IPS-NIHi11 (cell line): ENCODE measurements at regions not wholly inside any gene's neighbourhood (a gene's known extent, or its start where the extent isn't known, plus 50 kb on each side); places are given as distances from the start of the nearest gene placed in this dataset.

ENCODE experiments used
- DNase-seq: peaks from one replicate; pipeline ENCODE4 v3.0.0; 2012; ENCODE audit warnings: mixed read lengths, low spot score

- no peak for DNase-seq
Observed at GRCh38 chr13:109859216-109859835, 72.9 kb upstream of the IRS2 start.

GRCh38 chr13:109858319-109858718 is 71.9 kb upstream of the IRS2 start:
- DNase-seq: no peak

GRCh38 chr13:109857803-109858202 is 71.4 kb upstream of the IRS2 start:
- DNase-seq: no peak

GRCh38 chr13:109857325-109857724 is 70.9 kb upstream of the IRS2 start:
- DNase-seq: no peak

GRCh38 chr13:109856350-109856749 is 70.0 kb upstream of the IRS2 start:
- DNase-seq: no peak

- DNase-seq: no peak
Observed at GRCh38 chr13:109853153-109853552, 66.8 kb upstream of the IRS2 start.

- DNase-seq: no peak
Observed at GRCh38 chr13:109846185-109846584, 59.8 kb upstream of the IRS2 start.

- no peak for DNase-seq
Observed at GRCh38 chr13:109844396-109844795, 58.0 kb upstream of the IRS2 start.

- DNase-seq: no peak
Observed at GRCh38 chr13:109843695-109844094, 57.3 kb upstream of the IRS2 start.

- DNase-seq: no peak
Observed at GRCh38 chr13:109842212-109842920, 56.0 kb upstream of the IRS2 start.

- DNase-seq: no peak
Observed at GRCh38 chr13:109840893-109841287, 54.5 kb upstream of the IRS2 start.

GRCh38 chr13:109840201-109840892 is 54.0 kb upstream of the IRS2 start:
- no peak for DNase-seq

GRCh38 chr13:109836629-109837607 is 50.5 kb upstream of the IRS2 start:
- no peak for DNase-seq
